ENCODE measurements at regions not wholly inside any gene's neighbourhood (a gene's known extent, or its start where the extent isn't known, plus 50 kb on each side); places are given as distances from the start of the nearest gene placed in this dataset.

GRCh38 chr15:35649575-35649974 lies 103.6 kb upstream of the DPH6 start:
- no peak for TF ChIP-seq CTCF (IDR thresholded peaks at IDR 0.05)
- no peak for TF ChIP-seq POLR2A (IDR thresholded peaks at IDR 0.05)
